ENCODE measurements at regions not wholly inside any gene's neighbourhood (a gene's known extent, or its start where the extent isn't known, plus 50 kb on each side); places are given as distances from the start of the nearest gene placed in this dataset.

GRCh38 chr3:72434296-72434695 lies 413.9 kb downstream of the SHQ1 start:
- DNase-seq (ENCODE audit: low spot score), result no peak

GRCh38 chr3:72432246-72432645 lies 416.0 kb downstream of the SHQ1 start:
- DNase-seq (ENCODE audit: low spot score), result no peak

GRCh38 chr3:72429589-72430353 lies 418.5 kb downstream of the SHQ1 start:
- DNase-seq (ENCODE audit: low spot score), result no peak

- no peak for DNase-seq (ENCODE audit: low spot score)
These were observed 419.4 kb downstream of the SHQ1 start for GRCh38 chr3:72428803-72429202.

GRCh38 chr3:72427624-72428023 lies 420.6 kb downstream of the SHQ1 start:
- peak; percentile 32 for DNase-seq (ENCODE audit: low spot score)

- DNase-seq (ENCODE audit: low spot score), result no peak
These were observed 421.4 kb downstream of the SHQ1 start for GRCh38 chr3:72426618-72427397.

GRCh38 chr3:72423643-72424042 lies 424.6 kb downstream of the SHQ1 start:
- no peak for DNase-seq (ENCODE audit: low spot score)

GRCh38 chr3:72421786-72422185 lies 426.5 kb downstream of the SHQ1 start:
- DNase-seq (ENCODE audit: low spot score), result no peak

- DNase-seq (ENCODE audit: low spot score), result no peak
These were observed 427.1 kb downstream of the SHQ1 start for GRCh38 chr3:72421126-72421525.

- no peak for DNase-seq (ENCODE audit: low spot score)
These were observed 429.4 kb downstream of the SHQ1 start for GRCh38 chr3:72418856-72419255.

GRCh38 chr3:72418244-72418643 lies 430.0 kb downstream of the SHQ1 start:
- DNase-seq (ENCODE audit: low spot score), result peak; percentile 14

- DNase-seq (ENCODE audit: low spot score), result no peak
These were observed 433.7 kb downstream of the SHQ1 start for GRCh38 chr3:72414481-72415016.

- DNase-seq (ENCODE audit: low spot score), result no peak
These were observed 435.0 kb downstream of the SHQ1 start for GRCh38 chr3:72413228-72413627.

- DNase-seq (ENCODE audit: low spot score), result no peak
These were observed 435.8 kb downstream of the SHQ1 start for GRCh38 chr3:72412340-72412956.

GRCh38 chr3:72411843-72412242 lies 436.4 kb downstream of the SHQ1 start:
- DNase-seq (ENCODE audit: low spot score), result peak; percentile 54

- DNase-seq (ENCODE audit: low spot score), result peak; percentile 53
These were observed 437.1 kb downstream of the SHQ1 start for GRCh38 chr3:72411126-72411525.

- no peak for DNase-seq (ENCODE audit: low spot score)
These were observed 439.1 kb downstream of the SHQ1 start for GRCh38 chr3:72408983-72409779.

- no peak for DNase-seq (ENCODE audit: low spot score)
These were observed 440.5 kb downstream of the SHQ1 start for GRCh38 chr3:72407766-72408165.

GRCh38 chr3:72405943-72406566 lies 442.2 kb downstream of the SHQ1 start:
- peak; percentile 55 for DNase-seq (ENCODE audit: low spot score)

- DNase-seq (ENCODE audit: low spot score), result no peak
These were observed 447.2 kb downstream of the SHQ1 start for GRCh38 chr3:72401005-72401545.

GRCh38 chr3:72398781-72399180 lies 449.5 kb downstream of the SHQ1 start:
- no peak for DNase-seq (ENCODE audit: low spot score)
